Left lung (tissue), 4 donors: ENCODE measurements at regions not wholly inside any gene's neighbourhood (a gene's known extent, or its start where the extent isn't known, plus 50 kb on each side); places are given as distances from the start of the nearest gene placed in this dataset.

ENCODE experiments used
- ATAC-seq: fragments of 200-7000 bp; cut with Tn5 transposase; one replicate; pipeline ENCODE4 v1.9.1; 2020; ENCODE audit warnings: moderate library complexity
- DNase-seq, 4 donors: peaks; one replicate each; pipeline ENCODE4 v3.0.0-alpha.2; 2013 to 2020
- H3K27ac ChIP-seq, 2 donors: fragments of 200-600 bp; sonication (generic) in 1 of 2; one replicate each; pipeline versions ENCODE4 v1.5.0 to v1.8.0; 2020 to 2021
- H3K27me3 ChIP-seq, 2 donors: fragments of 200-600 bp; sonication (generic) in 1 of 2; one replicate each; pipeline versions ENCODE4 v1.5.0 to v1.8.0; 2020 to 2021
- H3K36me3 ChIP-seq, 2 donors: fragments of 200-600 bp; sonication (generic) in 1 of 2; one replicate each; pipeline versions ENCODE4 v1.5.0 to v1.8.0; 2020 to 2021
- H3K4me1 ChIP-seq, 2 donors: fragments of 200-600 bp; one replicate each; pipeline ENCODE4 v1.8.0; 2021
- H3K4me3 ChIP-seq, 2 donors: fragments of 200-600 bp; sonication (generic) in 1 of 2; one replicate each; pipeline versions ENCODE4 v1.5.0 to v1.8.0; 2020 to 2021; ENCODE audit warnings: mild to moderate bottlenecking in 1 of 2
- H3K9me3 ChIP-seq, 2 donors: fragments of 200-600 bp; sonication (generic) in 1 of 2; one replicate each; pipeline versions ENCODE4 v1.5.0 to v1.8.0; 2020 to 2021
- intact Hi-C, 2 donors: fragments of 100-400 bp; cut with DNase I; formaldehyde crosslinking; loops; one replicate each; pipeline versions ENCODE4 v1.11.2 to v1.14.2; 2022
- TF ChIP-seq, protein P1 (sequence below), 2 donors: fragments of 200-600 bp; sonication (generic) in 1 of 2; IDR thresholded peaks; one replicate each; pipeline versions ENCODE4 v1.5.0 to v1.8.0; 2021; ENCODE audit warnings: antibody characterized with exemption in 2 of 2
- donor health status: DM: no; HTN: yes; CAD: no.
- donor health status: DM: no; HTN: no; CAD: no.

DNA sequence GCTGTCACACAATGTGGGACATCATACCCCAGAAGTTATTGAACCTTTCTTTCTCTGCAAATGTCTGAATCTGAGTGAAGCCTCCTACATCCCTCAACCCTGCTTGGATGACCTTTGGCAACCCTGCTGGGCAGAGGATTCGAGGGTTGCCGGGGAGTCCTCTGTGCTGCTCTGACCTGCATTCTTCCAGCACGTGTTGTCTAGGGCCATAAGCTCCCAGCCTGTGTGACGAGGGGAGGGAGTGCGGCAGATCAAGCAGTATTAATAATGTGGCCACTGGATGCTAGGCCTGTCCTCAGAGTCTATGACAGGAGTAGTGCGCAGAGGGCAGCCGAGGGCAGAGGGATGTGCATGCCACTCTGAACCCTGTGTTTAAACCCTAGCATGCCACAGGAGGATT, 58.8 kb downstream of the RPL37A start:
- Histone ChIP-seq H3K27me3 (no peaks in the 10 kb centered on the region), H3K36me3 (no peaks in the 10 kb centered on the region), H3K27ac (no peak overlapping the region), H3K4me1 (peaks cover 0 to 11% of the 10 kb centered on the region in 2 donors), H3K4me3 (no peak overlapping the region), H3K9me3 (no peaks in the 10 kb centered on the region)
- intact Hi-C loops: no loop called here
- DNase-seq (no peak), ATAC-seq (no peak)
- TF ChIP-seq, protein P1, sequence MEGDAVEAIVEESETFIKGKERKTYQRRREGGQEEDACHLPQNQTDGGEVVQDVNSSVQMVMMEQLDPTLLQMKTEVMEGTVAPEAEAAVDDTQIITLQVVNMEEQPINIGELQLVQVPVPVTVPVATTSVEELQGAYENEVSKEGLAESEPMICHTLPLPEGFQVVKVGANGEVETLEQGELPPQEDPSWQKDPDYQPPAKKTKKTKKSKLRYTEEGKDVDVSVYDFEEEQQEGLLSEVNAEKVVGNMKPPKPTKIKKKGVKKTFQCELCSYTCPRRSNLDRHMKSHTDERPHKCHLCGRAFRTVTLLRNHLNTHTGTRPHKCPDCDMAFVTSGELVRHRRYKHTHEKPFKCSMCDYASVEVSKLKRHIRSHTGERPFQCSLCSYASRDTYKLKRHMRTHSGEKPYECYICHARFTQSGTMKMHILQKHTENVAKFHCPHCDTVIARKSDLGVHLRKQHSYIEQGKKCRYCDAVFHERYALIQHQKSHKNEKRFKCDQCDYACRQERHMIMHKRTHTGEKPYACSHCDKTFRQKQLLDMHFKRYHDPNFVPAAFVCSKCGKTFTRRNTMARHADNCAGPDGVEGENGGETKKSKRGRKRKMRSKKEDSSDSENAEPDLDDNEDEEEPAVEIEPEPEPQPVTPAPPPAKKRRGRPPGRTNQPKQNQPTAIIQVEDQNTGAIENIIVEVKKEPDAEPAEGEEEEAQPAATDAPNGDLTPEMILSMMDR (IDR thresholded peaks at IDR 0.05): no peak

DNA sequence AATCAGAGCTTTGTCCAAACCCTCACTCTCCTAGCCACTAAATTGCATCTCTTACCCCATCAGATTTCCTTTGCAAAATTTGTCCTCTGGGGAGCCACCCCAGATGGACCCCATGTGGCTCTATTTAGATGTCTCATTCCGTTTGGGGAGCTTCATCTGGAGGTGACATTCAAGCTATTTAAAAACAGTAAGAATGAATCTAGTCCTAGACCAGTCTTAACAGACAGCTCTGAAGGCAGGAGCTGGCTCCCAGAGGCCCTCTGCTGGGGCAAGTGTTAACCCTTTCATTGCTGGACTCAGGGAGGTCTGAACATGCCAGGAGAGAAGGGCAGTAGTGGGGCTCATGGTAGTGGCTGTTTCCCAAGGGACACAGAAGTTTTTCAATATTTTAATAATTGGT, 59.2 kb downstream of the RPL37A start:
- H3K27ac ChIP-seq: no peak overlapping the region
- TF ChIP-seq, protein P1 (IDR thresholded peaks at IDR 0.05): no peak
- intact Hi-C loops: no loop called here

DNA sequence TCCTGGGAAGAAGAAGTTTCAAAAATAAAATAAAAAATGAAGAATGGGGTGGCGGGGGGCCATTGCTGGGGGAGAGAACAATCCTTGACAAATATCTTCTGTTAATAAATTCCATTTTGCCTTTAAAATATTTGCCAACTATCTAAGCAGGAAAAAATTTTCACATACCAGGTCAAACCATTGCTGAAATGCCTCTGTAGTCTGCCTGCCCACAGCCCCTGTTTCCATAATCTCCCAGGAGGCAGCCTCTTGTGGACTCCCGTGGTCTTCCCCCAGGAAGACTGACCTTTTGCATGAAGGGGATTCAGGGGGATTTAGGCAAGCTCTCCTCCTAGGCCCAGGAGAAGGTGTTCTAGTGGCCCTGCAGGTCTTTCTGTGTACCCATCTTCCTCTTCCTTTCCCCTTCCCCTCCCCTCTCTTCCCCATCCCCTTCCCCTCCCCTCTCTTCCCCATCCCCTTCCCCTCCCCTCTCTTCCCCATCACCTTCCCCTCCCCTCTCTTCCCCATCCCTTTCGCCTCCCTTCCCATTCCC, 61.0 kb downstream of the RPL37A start:
- TF ChIP-seq, protein P1 (IDR thresholded peaks at IDR 0.05): no peak
- no peak for DNase-seq
- Histone ChIP-seq H3K9me3 (no peaks in the 10 kb centered on the region), H3K4me1 (peaks cover 0 to 10% of the 10 kb centered on the region in 2 donors), H3K4me3 (no peak overlapping the region), H3K27ac (no peak overlapping the region), H3K36me3 (no peaks in the 10 kb centered on the region), H3K27me3 (no peaks in the 10 kb centered on the region)
- ATAC-seq: no peak
- intact Hi-C loops: no loop called here

More for the DNA sequence above, 59.2 kb downstream of the RPL37A start:
- Histone ChIP-seq H3K27me3 (no peaks in the 10 kb centered on the region), H3K4me1 (peaks cover 0 to 11% of the 10 kb centered on the region in 2 donors), H3K36me3 (no peaks in the 10 kb centered on the region), H3K4me3 (no peak overlapping the region), H3K9me3 (no peaks in the 10 kb centered on the region)
- ATAC-seq (no peak), DNase-seq (no peak)

DNA sequence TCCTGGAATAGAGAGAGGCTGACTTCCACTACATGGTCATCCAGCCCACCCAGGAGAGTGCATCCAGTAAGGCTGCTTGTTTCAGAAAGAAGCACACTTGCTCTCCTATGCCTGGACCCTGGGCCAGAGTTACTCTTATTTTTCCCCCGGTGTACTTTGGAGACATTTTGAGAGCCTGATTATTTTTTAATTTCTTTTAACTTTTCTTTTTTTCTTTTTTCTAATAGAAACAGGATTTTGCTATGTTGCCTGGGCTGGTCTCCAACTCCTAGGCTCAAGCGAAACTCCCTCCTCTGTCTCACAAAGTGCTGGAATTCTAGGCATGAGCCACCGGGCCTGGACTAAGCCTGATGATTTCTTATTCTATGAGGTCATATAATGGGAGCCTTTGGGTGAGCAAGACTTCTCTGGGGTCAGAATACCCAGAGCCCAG, 62.2 kb downstream of the RPL37A start:
- no peaks in the 10 kb centered on the region for H3K4me1 ChIP-seq
- peak overlapping the region in 1 of 2 donors; percentile 44 for H3K27ac ChIP-seq
- no peaks in the 10 kb centered on the region for H3K9me3 ChIP-seq
- H3K36me3 ChIP-seq: no peaks in the 10 kb centered on the region
- TF ChIP-seq, protein P1 (IDR thresholded peaks at IDR 0.05): no peak
- H3K27me3 ChIP-seq: no peaks in the 10 kb centered on the region
- intact Hi-C loops: no loop called here
- DNase-seq (peak in 2 of 4 donors; percentile 38 to 44), ATAC-seq (peak; percentile 57)
- no peak overlapping the region for H3K4me3 ChIP-seq

DNA sequence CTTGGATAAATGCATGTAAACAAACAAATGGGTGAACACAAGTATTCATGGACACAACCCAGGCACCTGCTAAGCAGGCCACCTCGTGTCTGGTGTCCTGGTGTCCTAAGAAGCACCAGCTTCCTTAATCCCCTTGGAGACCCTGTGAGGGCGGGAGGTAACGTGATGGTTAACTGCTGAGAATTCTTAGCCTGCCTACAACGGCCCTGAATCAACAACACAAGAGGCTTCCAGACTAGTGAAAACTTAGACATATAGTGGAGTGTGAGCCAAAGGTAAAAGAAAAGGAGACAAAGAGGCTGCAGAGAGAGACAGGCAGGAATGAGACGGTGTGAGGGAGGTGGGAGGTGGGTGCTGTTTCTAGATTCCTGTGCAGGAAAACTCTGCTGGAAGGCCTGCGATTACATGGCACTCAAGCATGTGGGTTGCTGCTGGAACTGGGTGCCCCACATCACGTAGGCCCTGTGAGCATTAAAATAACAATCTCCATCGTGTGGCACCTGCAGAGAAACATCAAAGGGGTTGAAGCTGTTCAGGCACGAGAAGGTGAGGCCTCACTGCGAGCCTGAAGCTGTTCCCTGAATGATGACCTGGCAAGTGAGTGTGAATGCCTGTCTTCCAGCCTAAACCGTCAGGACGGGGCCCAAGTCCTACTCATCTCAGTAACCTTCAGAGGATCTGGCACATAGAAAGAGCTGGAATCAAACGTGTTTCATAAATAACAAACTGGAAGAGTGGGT, 64.2 kb downstream of the RPL37A start:
- Histone ChIP-seq H3K9me3 (no peaks in the 10 kb centered on the region), H3K27me3 (no peaks in the 10 kb centered on the region), H3K4me3 (no peak overlapping the region), H3K4me1 (no peaks in the 10 kb centered on the region), H3K36me3 (no peaks in the 10 kb centered on the region), H3K27ac (no peak overlapping the region)
- intact Hi-C loops: no loop called here
- DNase-seq (no peak), ATAC-seq (no peak)
- TF ChIP-seq, protein P1 (IDR thresholded peaks at IDR 0.05): no peak
